Cardiac muscle cell (in vitro differentiated cells and primary cell): ENCODE measurements at regions not wholly inside any gene's neighbourhood (a gene's known extent, or its start where the extent isn't known, plus 50 kb on each side); places are given as distances from the start of the nearest gene placed in this dataset.

Experiments used
- DNase-seq, 2 donors: peaks; one replicate each; pipeline versions ENCODE4 v3.0.0 to v3.0.0-alpha.2; 2010 to 2017; ENCODE audit warnings: low read depth in 1 of 2, low spot score in 1 of 2
- H3K27ac ChIP-seq: fragments of 200-600 bp; sonication (generic); 2 replicates; pipeline ENCODE4 v1.5.1; 2016
- H3K27me3 ChIP-seq: fragments of 200-600 bp; sonication (generic); 2 replicates; pipeline ENCODE4 v1.6.0; 2016; ENCODE audit warnings: control low read depth
- H3K36me3 ChIP-seq: fragments of 200-600 bp; sonication (generic); 2 replicates; pipeline ENCODE4 v1.5.1; 2016; ENCODE audit warnings: control low read depth
- H3K4me1 ChIP-seq: fragments of 200-600 bp; sonication (generic); 2 replicates; pipeline ENCODE4 v1.8.1; 2017; ENCODE audit warnings: low read depth, mild to moderate bottlenecking, mixed run types
- H3K4me3 ChIP-seq: fragments of 200-600 bp; sonication (generic); 2 replicates; pipeline ENCODE4 v1.5.1; 2016; ENCODE audit warnings: mild to moderate bottlenecking
- H3K9me3 ChIP-seq: fragments of 200-600 bp; sonication (generic); 2 replicates; pipeline ENCODE4 v1.5.1; 2017; ENCODE audit warnings: low read depth, mild to moderate bottlenecking, control low read depth
- TF ChIP-seq, protein P1 (sequence below): IDR thresholded peaks from 2 replicates; pipeline ENCODE4 v1.5.1; 2012; ENCODE audit warnings: low read depth, mild to moderate bottlenecking, low read length

DNA sequence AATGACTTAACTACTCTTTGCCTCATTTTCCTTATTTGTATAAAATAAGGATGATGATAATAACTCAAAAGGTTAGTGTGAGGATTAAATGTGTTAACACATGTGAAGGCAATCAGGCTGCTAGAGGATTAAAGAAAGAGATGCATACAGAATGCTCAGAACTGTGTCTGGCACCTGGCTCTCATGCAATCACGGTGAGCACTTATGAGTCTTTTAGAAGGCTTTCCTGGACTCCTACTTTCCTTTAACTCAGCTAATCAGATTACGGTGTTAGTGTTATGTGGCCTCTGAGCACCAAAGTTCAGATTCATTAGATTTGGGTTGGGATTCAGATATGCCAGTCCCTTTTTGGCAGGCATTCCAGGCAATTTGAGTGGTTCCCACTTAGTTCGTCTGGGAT lies 311.6 kb upstream of the USP24 start:
- H3K9me3 ChIP-seq: no peaks in the 10 kb centered on the region
- H3K36me3 ChIP-seq: no peaks in the 10 kb centered on the region
- H3K27me3 ChIP-seq: no peaks in the 10 kb centered on the region
- H3K4me1 ChIP-seq: no peaks in the 10 kb centered on the region
- DNase-seq: no peak
- no peak overlapping the region for H3K27ac ChIP-seq
- TF ChIP-seq, protein P1, sequence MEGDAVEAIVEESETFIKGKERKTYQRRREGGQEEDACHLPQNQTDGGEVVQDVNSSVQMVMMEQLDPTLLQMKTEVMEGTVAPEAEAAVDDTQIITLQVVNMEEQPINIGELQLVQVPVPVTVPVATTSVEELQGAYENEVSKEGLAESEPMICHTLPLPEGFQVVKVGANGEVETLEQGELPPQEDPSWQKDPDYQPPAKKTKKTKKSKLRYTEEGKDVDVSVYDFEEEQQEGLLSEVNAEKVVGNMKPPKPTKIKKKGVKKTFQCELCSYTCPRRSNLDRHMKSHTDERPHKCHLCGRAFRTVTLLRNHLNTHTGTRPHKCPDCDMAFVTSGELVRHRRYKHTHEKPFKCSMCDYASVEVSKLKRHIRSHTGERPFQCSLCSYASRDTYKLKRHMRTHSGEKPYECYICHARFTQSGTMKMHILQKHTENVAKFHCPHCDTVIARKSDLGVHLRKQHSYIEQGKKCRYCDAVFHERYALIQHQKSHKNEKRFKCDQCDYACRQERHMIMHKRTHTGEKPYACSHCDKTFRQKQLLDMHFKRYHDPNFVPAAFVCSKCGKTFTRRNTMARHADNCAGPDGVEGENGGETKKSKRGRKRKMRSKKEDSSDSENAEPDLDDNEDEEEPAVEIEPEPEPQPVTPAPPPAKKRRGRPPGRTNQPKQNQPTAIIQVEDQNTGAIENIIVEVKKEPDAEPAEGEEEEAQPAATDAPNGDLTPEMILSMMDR: no peak
- no peak overlapping the region for H3K4me3 ChIP-seq

DNA sequence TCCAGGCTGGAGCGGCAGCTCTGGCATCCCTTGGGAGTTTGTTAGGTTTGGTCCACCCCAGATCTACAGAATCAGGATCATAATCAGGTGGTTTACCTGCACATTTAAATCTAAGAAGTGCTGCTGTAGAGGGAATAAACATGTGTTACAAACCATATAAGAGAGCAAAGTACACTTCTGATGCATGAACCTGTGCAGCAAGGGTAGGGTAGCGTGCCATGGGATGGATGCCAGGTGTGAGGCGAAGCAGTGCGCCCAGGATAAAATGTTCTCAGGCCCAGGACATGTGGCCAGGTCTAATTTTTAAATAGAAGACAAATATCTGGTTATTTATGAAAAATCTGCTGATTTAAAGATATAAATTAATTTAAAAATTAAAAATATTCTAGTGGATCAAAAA lies 308.8 kb upstream of the USP24 start:
- no peak overlapping the region for H3K4me3 ChIP-seq
- no peaks in the 10 kb centered on the region for H3K9me3 ChIP-seq
- H3K27me3 ChIP-seq: no peaks in the 10 kb centered on the region
- no peaks in the 10 kb centered on the region for H3K4me1 ChIP-seq
- DNase-seq: no peak
- no peak overlapping the region for H3K27ac ChIP-seq
- TF ChIP-seq, protein P1: no peak
- H3K36me3 ChIP-seq: no peaks in the 10 kb centered on the region

- H3K27ac ChIP-seq: no peak overlapping the region
- TF ChIP-seq, protein P1: no peak
- no peaks in the 10 kb centered on the region for H3K27me3 ChIP-seq
- H3K4me3 ChIP-seq: no peak overlapping the region
- DNase-seq: no peak
- H3K36me3 ChIP-seq: no peaks in the 10 kb centered on the region
- H3K4me1 ChIP-seq: no peaks in the 10 kb centered on the region
- H3K9me3 ChIP-seq: no peaks in the 10 kb centered on the region
Measured at GRCh38 chr1:55522982-55523381, 307.8 kb upstream of the USP24 start.

GRCh38 chr1:55522353-55522903 lies 307.3 kb upstream of the USP24 start:
- TF ChIP-seq, protein P1: no peak
- no peaks in the 10 kb centered on the region for H3K4me1 ChIP-seq
- no peak for DNase-seq
- no peaks in the 10 kb centered on the region for H3K36me3 ChIP-seq
- H3K27me3 ChIP-seq: no peaks in the 10 kb centered on the region
- H3K4me3 ChIP-seq: no peak overlapping the region
- no peaks in the 10 kb centered on the region for H3K9me3 ChIP-seq
- no peak overlapping the region for H3K27ac ChIP-seq

- H3K4me3 ChIP-seq: no peak overlapping the region
- no peaks in the 10 kb centered on the region for H3K4me1 ChIP-seq
- no peaks in the 10 kb centered on the region for H3K27me3 ChIP-seq
- H3K27ac ChIP-seq: no peak overlapping the region
- TF ChIP-seq, protein P1: no peak
- no peaks in the 10 kb centered on the region for H3K9me3 ChIP-seq
- no peak for DNase-seq
- no peaks in the 10 kb centered on the region for H3K36me3 ChIP-seq
Measured at GRCh38 chr1:55520861-55521260, 305.7 kb upstream of the USP24 start.
